Liver (tissue), 8 donors: ENCODE measurements at regions not wholly inside any gene's neighbourhood (a gene's known extent, or its start where the extent isn't known, plus 50 kb on each side); places are given as distances from the start of the nearest gene placed in this dataset.

Experiments used
- DNase-seq: peaks from one replicate; pipeline ENCODE4 v3.0.0-alpha.2; 2017; ENCODE audit warnings: low spot score
- H3K27ac ChIP-seq, 2 donors: one replicate each; pipeline ENCODE4 v1.7.0; 2013; ENCODE audit warnings: inconsistent platforms in 2 of 2, low read length in 2 of 2, control low read depth in 1 of 2, low read depth in 1 of 2, mild to moderate bottlenecking in 1 of 2
- H3K27me3 ChIP-seq, 4 donors: one replicate each; pipeline versions ENCODE4 v1.6.1 to v1.7.0; 2013; ENCODE audit warnings: low read length in 3 of 4, inconsistent platforms in 1 of 4, mild to moderate bottlenecking in 1 of 4, moderate library complexity in 1 of 4; ENCODE audit not compliant: control insufficient read depth in 4 of 4, insufficient read depth in 4 of 4
- H3K36me3 ChIP-seq, 4 donors: one replicate each; pipeline versions ENCODE4 v1.6.1 to v1.7.0; 2013; ENCODE audit warnings: low read length in 3 of 4, mild to moderate bottlenecking in 3 of 4, low read depth in 1 of 4, moderate library complexity in 1 of 4; ENCODE audit not compliant: control insufficient read depth in 4 of 4, insufficient read depth in 3 of 4
- H3K4me1 ChIP-seq, 4 donors: one replicate each; pipeline versions ENCODE4 v1.6.1 to v1.7.0; 2013; ENCODE audit warnings: low read length in 3 of 4, mild to moderate bottlenecking in 3 of 4, moderate library complexity in 1 of 4; ENCODE audit not compliant: control insufficient read depth in 4 of 4, insufficient read depth in 4 of 4
- H3K4me3 ChIP-seq, 3 donors: one replicate each; pipeline versions ENCODE4 v1.6.1 to v1.7.0; 2013; ENCODE audit warnings: low read length in 3 of 3, control low read depth in 1 of 3, low read depth in 1 of 3, mild to moderate bottlenecking in 1 of 3
- H3K9ac ChIP-seq, 2 donors: one replicate each; pipeline ENCODE4 v1.7.0; 2013; ENCODE audit warnings: low read length in 2 of 2, mild to moderate bottlenecking in 2 of 2, moderate library complexity in 2 of 2, control low read depth in 1 of 2, low read depth in 1 of 2
- H3K9me3 ChIP-seq, 4 donors: one replicate each; pipeline versions ENCODE4 v1.6.1 to v1.7.0; 2013; ENCODE audit warnings: low read length in 3 of 4; ENCODE audit not compliant: control insufficient read depth in 4 of 4
- EGR1 ChIP-seq, 2 donors: IDR thresholded peaks; 2 replicates each; pipeline ENCODE4 v1.6.1; 2016 to 2018; ENCODE audit warnings: antibody characterized with exemption in 2 of 2, low read depth in 2 of 2
- FOXA2 ChIP-seq: IDR thresholded peaks from 2 replicates; pipeline ENCODE4 v1.6.1; 2016; ENCODE audit warnings: antibody characterized with exemption
- GABPA ChIP-seq, 2 donors: IDR thresholded peaks in 1 of 2; conservative IDR thresholded peaks in 1 of 2; 2 replicates each; pipeline ENCODE4 v1.6.1; 2016; ENCODE audit warnings: antibody characterized with exemption in 2 of 2, mild to moderate bottlenecking in 1 of 2, moderate library complexity in 1 of 2
- HNF4A ChIP-seq, 2 donors: conservative IDR thresholded peaks; 2 replicates each; pipeline ENCODE4 v1.6.1; 2016; ENCODE audit warnings: antibody characterized with exemption in 2 of 2, mild to moderate bottlenecking in 2 of 2
- HNF4G ChIP-seq: IDR thresholded peaks from 2 replicates; pipeline ENCODE4 v1.6.1; 2016; ENCODE audit warnings: antibody characterized with exemption
- JUND ChIP-seq, 2 donors: IDR thresholded peaks; 2 replicates each; pipeline ENCODE4 v1.6.1; 2016; ENCODE audit warnings: antibody characterized with exemption in 2 of 2
- RXRA ChIP-seq, 2 donors: IDR thresholded peaks; 2 replicates each; pipeline ENCODE4 v1.6.1; 2017 to 2018; ENCODE audit warnings: antibody characterized with exemption in 2 of 2, mild to moderate bottlenecking in 1 of 2
- SP1 ChIP-seq: IDR thresholded peaks from 2 replicates; pipeline ENCODE4 v1.6.1; 2018; ENCODE audit warnings: antibody characterized with exemption, mild to moderate bottlenecking
- TAF1 ChIP-seq: conservative IDR thresholded peaks from 2 replicates; pipeline ENCODE4 v1.6.1; 2016; ENCODE audit warnings: antibody characterized with exemption, mild to moderate bottlenecking
- YY1 ChIP-seq: IDR thresholded peaks from 2 replicates; pipeline ENCODE4 v1.6.1; 2016; ENCODE audit warnings: antibody characterized with exemption, mild to moderate bottlenecking
- whole genome bisulfite sequencing: extraction: QIAGEN DNeasy Blood & Tissue Kit; methylation state at CpG from one replicate; pipeline ENCODE4 v1.1.7; 2013; 5-methylcytosine and 5-hydroxymethylcytosine counted together
- TF ChIP-seq, protein P1 (sequence below): IDR thresholded peaks from 2 replicates; pipeline ENCODE4 v1.6.1; 2016; ENCODE audit warnings: antibody characterized with exemption
- TF ChIP-seq, protein P2 (sequence below): fragments of 150-350 bp; IDR thresholded peaks from 2 replicates; pipeline ENCODE4 v1.5.1; 2017; ENCODE audit warnings: improper control_type of control experiment, low read depth, low read length; ENCODE audit not compliant: missing input control
- TF ChIP-seq, protein P3 (sequence below): IDR thresholded peaks from 2 replicates; pipeline ENCODE4 v1.6.1; 2016; ENCODE audit warnings: antibody characterized with exemption
- TF ChIP-seq, protein P4 (sequence below): IDR thresholded peaks from 2 replicates; pipeline ENCODE4 v1.6.1; 2016; ENCODE audit warnings: antibody characterized with exemption, mild to moderate bottlenecking
- TF ChIP-seq, protein P5 (sequence below): IDR thresholded peaks from 2 replicates; pipeline ENCODE4 v1.6.1; 2016; ENCODE audit warnings: antibody characterized with exemption
- donor health status: healthy.
- donor health status: healthy.
- donor health status: healthy.
- donor health status: healthy.
- donor health status: healthy.

DNA sequence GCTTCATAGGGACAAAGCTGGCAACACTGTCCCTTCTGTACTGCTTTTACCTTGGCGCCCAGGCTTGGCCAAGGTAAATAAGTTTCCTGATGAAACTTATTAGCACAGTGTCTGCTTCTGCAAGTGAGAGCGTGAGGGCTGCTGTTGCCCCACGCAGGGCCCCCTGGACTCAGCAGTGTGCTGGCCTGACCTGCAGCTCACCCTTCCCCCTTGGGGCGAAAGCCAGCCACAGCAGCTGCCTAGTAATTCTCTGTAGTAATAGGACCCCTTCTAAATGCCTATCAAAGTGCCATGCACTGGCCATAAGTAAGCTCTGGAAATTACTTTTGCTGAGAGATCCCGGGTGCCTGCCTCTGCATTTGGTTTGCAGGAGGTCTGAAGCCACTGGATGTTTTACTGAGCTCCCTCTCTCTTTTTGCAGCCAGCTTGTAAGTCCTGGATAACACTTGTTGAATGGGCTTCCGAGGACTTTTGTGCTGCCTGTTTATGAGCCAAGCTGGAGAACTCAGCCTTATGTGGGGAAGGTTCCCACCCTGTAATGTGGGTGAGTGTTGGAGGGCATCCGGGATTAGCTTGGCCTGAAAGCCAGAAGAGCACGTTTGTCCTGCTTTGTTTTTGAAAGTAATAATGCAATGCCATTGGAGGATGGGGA is 293.9 kb downstream of the C7orf25 start (continued):
- TF ChIP-seq, protein P1, sequence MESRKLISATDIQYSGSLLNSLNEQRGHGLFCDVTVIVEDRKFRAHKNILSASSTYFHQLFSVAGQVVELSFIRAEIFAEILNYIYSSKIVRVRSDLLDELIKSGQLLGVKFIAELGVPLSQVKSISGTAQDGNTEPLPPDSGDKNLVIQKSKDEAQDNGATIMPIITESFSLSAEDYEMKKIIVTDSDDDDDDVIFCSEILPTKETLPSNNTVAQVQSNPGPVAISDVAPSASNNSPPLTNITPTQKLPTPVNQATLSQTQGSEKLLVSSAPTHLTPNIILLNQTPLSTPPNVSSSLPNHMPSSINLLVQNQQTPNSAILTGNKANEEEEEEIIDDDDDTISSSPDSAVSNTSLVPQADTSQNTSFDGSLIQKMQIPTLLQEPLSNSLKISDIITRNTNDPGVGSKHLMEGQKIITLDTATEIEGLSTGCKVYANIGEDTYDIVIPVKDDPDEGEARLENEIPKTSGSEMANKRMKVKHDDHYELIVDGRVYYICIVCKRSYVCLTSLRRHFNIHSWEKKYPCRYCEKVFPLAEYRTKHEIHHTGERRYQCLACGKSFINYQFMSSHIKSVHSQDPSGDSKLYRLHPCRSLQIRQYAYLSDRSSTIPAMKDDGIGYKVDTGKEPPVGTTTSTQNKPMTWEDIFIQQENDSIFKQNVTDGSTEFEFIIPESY = no peak
- no peak for TF ChIP-seq FOXA2

DNA sequence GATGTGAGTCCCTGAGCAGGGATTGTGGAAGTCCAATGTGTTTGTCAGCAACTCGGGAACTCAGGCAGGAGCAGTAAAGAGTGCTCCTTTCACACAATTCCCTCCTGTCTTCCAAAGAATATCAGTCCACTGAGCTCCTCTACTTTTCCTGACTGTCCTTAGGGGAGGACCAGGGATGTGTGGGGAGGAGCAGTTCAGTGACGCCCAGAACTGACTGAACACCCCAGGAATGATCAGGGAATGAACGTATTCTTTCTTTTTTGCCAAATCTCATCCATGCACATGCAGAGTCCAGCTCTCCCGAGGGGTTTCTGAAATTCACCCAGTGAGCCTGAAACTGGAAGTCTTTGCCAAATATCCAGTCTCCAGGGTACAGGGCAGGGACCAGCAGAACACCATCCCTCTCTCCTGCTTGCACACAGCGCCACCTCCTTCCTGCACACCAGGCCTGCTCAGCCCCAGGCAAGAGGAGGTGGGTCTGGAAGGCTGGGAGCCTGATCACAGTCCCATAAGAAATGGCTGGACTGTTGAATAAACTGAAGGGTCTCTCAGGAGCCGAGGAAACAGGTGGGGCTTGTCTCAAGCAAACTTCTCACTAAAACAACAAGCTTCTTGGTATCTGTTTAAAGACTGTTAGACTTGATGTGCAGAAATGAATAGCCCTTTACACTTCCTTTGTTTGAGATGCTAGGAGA is 294.7 kb downstream of the C7orf25 start:
- no peak for TF ChIP-seq GABPA (IDR thresholded peaks at IDR 0.05 in 1 of 2, conservative IDR thresholded peaks at IDR 0.05 in 1 of 2)
- TF ChIP-seq, protein P2, sequence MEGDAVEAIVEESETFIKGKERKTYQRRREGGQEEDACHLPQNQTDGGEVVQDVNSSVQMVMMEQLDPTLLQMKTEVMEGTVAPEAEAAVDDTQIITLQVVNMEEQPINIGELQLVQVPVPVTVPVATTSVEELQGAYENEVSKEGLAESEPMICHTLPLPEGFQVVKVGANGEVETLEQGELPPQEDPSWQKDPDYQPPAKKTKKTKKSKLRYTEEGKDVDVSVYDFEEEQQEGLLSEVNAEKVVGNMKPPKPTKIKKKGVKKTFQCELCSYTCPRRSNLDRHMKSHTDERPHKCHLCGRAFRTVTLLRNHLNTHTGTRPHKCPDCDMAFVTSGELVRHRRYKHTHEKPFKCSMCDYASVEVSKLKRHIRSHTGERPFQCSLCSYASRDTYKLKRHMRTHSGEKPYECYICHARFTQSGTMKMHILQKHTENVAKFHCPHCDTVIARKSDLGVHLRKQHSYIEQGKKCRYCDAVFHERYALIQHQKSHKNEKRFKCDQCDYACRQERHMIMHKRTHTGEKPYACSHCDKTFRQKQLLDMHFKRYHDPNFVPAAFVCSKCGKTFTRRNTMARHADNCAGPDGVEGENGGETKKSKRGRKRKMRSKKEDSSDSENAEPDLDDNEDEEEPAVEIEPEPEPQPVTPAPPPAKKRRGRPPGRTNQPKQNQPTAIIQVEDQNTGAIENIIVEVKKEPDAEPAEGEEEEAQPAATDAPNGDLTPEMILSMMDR = no peak
- TF ChIP-seq, protein P3, sequence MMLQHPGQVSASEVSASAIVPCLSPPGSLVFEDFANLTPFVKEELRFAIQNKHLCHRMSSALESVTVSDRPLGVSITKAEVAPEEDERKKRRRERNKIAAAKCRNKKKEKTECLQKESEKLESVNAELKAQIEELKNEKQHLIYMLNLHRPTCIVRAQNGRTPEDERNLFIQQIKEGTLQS = no peak
- TF ChIP-seq HNF4A (conservative IDR thresholded peaks at IDR 0.05) = no peak
- H3K9me3 ChIP-seq = no peaks in the 10 kb centered on the region
- no peak overlapping the region for H3K4me3 ChIP-seq
- no peaks in the 10 kb centered on the region for H3K36me3 ChIP-seq
- no peaks in the 10 kb centered on the region for H3K27me3 ChIP-seq
- H3K9ac ChIP-seq = no peak overlapping the region
- no peak overlapping the region for H3K27ac ChIP-seq
- no peaks in the 10 kb centered on the region for H3K4me1 ChIP-seq
- WGBS = 74% methylated on average over 6 of the region's 6 CpGs
- DNase-seq = no peak

DNA sequence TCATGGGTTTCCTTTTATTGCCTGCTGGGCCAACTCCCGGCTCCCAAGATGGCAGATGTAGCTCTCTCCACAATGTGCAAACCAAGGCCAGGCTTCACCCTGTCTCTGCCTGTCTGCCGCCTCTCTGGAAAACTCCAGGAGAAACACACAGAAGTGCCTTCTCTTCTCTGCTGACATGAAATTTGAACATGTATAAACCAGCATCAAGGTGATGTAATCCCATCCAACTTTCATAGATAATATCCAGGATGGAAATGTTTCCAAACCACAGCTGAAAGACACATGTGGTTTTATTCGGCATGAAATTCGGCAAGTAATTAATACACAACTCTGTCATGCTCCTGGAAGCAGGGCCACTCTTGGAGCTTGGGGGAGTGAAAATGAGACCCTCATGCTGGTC is 297.2 kb downstream of the C7orf25 start:
- Histone ChIP-seq H3K4me3 (no peak overlapping the region), H3K27ac (no peak overlapping the region), H3K4me1 (no peaks in the 10 kb centered on the region), H3K36me3 (no peaks in the 10 kb centered on the region), H3K9me3 (no peaks in the 10 kb centered on the region), H3K9ac (no peak overlapping the region), H3K27me3 (no peaks in the 10 kb centered on the region)
- DNase-seq = no peak
- WGBS = 84% methylated on average over 4 of the region's 4 CpGs
- TF ChIP-seq GABPA (IDR thresholded peaks at IDR 0.05 in 1 of 2, conservative IDR thresholded peaks at IDR 0.05 in 1 of 2) (no peak), EGR1 (IDR thresholded peaks at IDR 0.05; ENCODE audit: low read depth in 2 of 2) (no peak), JUND (IDR thresholded peaks at IDR 0.05) (no peak), RXRA (IDR thresholded peaks at IDR 0.05) (no peak), HNF4G (no peak), YY1 (no peak), SP1 (no peak), TAF1 (no peak), HNF4A (conservative IDR thresholded peaks at IDR 0.05) (no peak)
- TF ChIP-seq, protein P1 = no peak
- TF ChIP-seq, protein P3 = no peak
- TF ChIP-seq, protein P2 = no peak
- TF ChIP-seq, protein P4, sequence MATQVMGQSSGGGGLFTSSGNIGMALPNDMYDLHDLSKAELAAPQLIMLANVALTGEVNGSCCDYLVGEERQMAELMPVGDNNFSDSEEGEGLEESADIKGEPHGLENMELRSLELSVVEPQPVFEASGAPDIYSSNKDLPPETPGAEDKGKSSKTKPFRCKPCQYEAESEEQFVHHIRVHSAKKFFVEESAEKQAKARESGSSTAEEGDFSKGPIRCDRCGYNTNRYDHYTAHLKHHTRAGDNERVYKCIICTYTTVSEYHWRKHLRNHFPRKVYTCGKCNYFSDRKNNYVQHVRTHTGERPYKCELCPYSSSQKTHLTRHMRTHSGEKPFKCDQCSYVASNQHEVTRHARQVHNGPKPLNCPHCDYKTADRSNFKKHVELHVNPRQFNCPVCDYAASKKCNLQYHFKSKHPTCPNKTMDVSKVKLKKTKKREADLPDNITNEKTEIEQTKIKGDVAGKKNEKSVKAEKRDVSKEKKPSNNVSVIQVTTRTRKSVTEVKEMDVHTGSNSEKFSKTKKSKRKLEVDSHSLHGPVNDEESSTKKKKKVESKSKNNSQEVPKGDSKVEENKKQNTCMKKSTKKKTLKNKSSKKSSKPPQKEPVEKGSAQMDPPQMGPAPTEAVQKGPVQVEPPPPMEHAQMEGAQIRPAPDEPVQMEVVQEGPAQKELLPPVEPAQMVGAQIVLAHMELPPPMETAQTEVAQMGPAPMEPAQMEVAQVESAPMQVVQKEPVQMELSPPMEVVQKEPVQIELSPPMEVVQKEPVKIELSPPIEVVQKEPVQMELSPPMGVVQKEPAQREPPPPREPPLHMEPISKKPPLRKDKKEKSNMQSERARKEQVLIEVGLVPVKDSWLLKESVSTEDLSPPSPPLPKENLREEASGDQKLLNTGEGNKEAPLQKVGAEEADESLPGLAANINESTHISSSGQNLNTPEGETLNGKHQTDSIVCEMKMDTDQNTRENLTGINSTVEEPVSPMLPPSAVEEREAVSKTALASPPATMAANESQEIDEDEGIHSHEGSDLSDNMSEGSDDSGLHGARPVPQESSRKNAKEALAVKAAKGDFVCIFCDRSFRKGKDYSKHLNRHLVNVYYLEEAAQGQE = no peak
- TF ChIP-seq, protein P5, sequence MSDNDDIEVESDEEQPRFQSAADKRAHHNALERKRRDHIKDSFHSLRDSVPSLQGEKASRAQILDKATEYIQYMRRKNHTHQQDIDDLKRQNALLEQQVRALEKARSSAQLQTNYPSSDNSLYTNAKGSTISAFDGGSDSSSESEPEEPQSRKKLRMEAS = no peak
